NCI-H146 treated with DMSO at 0.1 percent for 48 hours (cell line): ENCODE measurements at regions not wholly inside any gene's neighbourhood (a gene's known extent, or its start where the extent isn't known, plus 50 kb on each side); places are given as distances from the start of the nearest gene placed in this dataset.
"Not testable (repeated sequence)": the region's sequence is repeated elsewhere in the genome, so short reads cannot be mapped to it uniquely, and the experiment has no call there.

Source experiments
- DNase-seq: peaks from one replicate; lab custom pipeline; 2025; ENCODE audit not compliant: unreplicated experiment; lab: John Stamatoyannopoulos, UW

- no peak for DNase-seq
Measured at GRCh38 chr3:194249323-194250097, 101.6 kb downstream of the CPN2 start.

DNA sequence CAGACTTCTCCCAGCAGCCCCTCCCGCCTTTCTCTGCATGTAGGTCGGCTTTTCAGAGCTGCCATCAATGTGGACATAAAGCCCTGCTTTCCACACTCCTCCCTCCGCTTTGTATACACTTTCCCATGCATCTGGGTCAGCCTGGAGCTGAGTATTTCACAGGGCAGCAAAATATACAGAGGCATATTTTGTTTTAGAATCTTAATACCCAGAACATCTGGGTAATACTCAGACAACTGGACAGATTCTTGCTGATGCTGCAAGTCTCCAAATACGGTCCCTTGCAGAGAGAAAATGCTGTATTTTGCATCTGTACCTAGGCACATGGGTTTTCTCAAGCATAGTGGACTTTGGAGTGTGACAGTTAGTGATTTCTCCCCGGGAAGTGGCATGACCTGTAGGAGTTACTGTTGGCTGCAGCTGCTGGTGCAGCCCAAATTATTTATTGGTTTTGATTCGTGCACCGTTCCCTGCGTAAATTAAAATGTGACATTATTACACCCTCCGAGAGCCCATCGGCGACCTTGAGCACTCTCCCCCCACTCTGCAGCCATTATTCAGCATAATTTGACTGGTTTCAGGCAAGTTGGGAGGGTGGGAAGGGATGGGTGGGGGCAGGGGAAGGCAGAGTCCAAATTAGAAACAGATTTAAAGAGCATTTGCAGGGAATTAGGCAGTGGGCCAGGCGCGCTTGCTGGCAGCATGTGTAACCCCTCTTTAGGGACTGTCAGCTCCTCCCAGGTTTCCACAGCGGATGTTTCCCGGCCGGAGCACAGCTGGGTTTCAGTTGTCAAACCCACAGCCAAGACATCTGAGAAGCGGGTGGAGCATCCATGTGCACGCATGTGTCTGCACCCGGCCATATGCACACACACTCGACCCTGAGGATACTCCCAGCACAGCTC lies 100.8 kb downstream of the CPN2 start:
- DNase-seq, result no peak

- no peak for DNase-seq
Measured at GRCh38 chr3:194251007-194251406, 100.1 kb downstream of the CPN2 start.

GRCh38 chr3:194251461-194251860 lies 99.7 kb downstream of the CPN2 start:
- no peak for DNase-seq

- no peak for DNase-seq
Measured at GRCh38 chr3:194251891-194252560, 99.1 kb downstream of the CPN2 start.

DNA sequence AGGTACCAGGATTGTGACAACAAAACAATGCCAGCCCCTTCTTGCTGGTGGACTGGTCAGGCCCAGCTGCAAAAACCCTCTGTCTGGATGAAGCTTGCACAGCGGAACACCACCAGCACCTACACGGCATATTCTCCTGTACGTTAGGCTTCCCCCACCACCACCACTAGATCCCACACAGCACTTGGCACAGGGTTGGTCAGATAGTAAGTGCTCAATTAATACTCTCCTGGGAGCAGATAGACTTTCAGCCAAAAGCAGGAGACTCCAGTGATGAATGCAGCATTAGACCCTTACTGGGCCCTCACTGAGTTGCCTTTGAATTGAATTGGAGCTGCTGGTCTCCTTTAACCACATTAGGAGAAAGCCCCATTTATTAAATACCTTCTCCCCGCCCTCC lies 97.9 kb downstream of the CPN2 start:
- DNase-seq, result no peak

DNA sequence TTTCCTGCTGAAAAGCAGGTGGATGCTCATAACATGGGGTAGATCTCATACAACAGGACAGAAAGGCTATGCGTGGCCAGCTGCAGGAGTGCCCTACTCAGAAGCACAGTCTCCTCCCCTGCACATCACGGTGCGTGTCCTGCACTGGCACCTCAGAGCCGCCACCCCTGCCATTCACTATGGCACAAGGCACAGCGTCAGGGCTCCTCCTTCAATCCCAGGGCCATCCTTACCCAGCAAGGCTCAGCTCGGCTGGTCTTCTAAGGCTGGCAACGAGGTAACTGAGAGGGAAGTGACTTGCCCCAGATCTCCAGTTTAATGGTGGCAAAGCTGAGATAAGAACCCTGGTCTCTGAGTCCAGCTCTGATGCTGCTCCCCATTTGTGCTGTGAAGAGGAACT lies 97.1 kb downstream of the CPN2 start:
- DNase-seq, result no peak

- DNase-seq, result no peak
Measured at GRCh38 chr3:194255252-194256039, 95.7 kb downstream of the CPN2 start.

DNA sequence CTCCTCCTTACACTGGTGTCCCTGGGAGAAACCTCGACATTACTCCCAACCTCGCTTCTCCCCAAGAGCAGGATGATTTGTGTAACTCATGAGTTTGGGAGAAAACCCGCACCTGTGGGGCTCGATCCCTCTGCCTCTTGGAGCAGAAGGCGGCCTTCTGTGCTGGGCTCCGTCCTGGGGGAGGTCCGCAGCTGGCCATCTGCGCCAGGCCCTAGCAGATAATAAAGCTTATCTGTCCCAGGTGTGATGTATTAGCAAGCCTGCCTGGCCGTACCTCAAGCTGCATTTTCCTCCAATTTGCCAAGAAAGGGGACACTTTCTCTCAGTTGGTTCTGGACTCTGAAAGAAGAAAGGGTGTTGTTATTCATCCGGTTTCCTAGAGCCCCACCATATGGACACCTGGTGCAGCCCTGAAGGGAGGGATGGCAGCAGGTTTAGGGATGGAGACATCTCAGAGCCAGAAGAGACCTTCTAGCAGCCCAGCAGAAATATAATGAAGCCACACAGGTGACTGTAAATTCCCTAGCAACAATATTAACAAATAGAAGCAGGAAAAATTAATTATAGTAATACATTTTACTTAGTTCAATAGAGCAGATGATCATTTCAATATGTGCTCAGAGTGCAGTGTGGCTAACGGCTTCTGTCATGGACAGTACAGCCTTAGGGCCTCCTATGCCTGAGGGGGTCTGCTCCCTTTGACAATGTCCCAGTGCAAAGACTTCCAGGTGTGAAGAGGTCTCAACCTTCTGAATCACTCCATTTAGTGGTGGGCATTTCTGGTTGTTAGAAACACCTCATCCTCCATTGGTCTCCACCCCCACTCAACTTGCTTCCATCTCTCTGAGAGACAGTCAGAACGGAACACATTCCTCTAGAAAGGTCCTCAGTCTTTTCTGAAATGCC lies 94.8 kb downstream of the CPN2 start:
- DNase-seq, result no peak

- DNase-seq, result no peak
Measured at GRCh38 chr3:194257151-194257621, 93.9 kb downstream of the CPN2 start.

GRCh38 chr3:194257916-194258668 lies 93.0 kb downstream of the CPN2 start:
- no peak for DNase-seq

GRCh38 chr3:194259982-194260766 lies 91.0 kb downstream of the CPN2 start:
- no peak for DNase-seq

GRCh38 chr3:194261581-194262063 lies 89.5 kb downstream of the CPN2 start:
- DNase-seq, result no peak

GRCh38 chr3:194262176-194262924 lies 88.8 kb downstream of the CPN2 start:
- no peak for DNase-seq

DNA sequence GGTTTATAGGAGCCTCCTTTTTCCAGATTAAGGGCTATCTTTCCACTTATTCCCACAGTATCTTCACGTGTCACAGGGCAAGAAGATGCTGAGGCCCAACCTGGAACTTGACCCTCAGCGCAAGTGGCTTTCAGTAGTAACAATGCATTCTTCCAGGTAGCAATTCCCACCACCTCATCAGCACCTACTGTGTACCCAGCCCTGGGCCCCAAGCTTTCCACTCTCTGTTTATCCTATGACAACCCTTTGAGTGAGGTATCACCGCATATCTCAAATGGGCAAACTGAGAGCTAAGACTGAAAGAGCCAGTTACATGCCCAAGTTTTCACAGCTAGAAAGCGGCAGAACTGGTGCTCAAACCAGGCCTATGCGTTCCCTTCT lies 88.2 kb downstream of the CPN2 start:
- no peak for DNase-seq

DNA sequence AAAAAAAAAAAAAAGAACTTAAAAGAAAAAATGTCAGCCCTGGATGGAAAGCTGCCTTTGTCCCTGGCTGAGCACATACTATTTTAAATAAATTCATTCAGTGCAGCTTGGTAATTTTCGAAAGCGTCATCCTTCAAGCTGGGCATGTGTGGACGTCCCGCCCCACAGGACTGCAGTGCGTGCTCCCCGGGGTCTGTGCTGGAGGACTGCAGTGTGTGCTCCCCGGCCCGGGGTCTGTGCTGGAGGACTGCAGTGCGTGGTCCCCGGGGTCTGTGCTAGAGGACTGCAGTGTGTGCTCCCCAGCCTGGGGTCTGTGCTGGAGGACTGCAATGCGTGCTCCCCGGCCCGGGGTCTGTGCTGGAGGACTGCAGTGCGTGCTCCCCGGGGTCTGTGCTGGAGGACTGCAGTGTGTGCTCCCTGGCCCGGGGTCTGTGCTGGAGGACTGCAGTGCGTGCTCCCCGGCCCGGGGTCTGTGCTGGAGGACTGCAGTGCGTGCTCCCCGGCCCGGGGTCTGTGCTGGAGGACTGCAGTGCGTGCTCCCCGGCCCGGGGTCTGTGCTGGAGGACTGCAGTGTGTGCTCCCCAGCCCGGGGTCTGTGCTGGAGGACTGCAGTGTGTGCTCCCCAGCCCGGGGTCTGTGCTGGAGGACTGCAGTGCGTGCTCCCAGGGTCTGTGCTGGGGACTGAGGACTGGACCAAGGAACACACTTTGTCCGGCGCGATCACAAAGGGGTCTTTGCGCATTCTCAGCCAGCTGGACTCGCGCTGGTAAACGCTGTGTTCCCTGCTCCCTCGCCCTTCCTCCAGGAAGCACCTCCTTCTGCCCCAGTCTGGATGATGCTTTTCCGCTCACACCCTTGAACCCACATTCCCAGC lies 86.3 kb downstream of the CPN2 start:
- DNase-seq, result not testable (repeated sequence)
